Gastrocnemius medialis (tissue), 4 donors: ENCODE measurements at regions not wholly inside any gene's neighbourhood (a gene's known extent, or its start where the extent isn't known, plus 50 kb on each side); places are given as distances from the start of the nearest gene placed in this dataset.

ENCODE experiments used
- CTCF ChIP-seq, 5 experiments: fragments of 450-650 bp in 3 of 5; fragments of 200-600 bp in 2 of 5; sonication (generic) in 2 of 5; IDR thresholded peaks in 4 of 5; conservative IDR thresholded peaks in 1 of 5; 1 replicate in 4 of 5; 2 replicates in 1 of 5; pipeline ENCODE4 v1.5.1; 2016 to 2019; ENCODE audit warnings: antibody characterized with exemption in 5 of 5, mild to moderate bottlenecking in 3 of 5, moderate library complexity in 3 of 5
- POLR2A ChIP-seq, 2 donors: fragments of 450-650 bp; IDR thresholded peaks; one replicate each; pipeline ENCODE4 v1.6.1; 2017; ENCODE audit warnings: antibody characterized with exemption in 2 of 2, mild to moderate bottlenecking in 2 of 2, moderate library complexity in 2 of 2

GRCh38 chr6:65998544-65998943 lies 291.5 kb upstream of the EYS start:
- TF ChIP-seq CTCF (IDR thresholded peaks at IDR 0.05 in 4 of 5, conservative IDR thresholded peaks at IDR 0.05 in 1 of 5) (no peak), POLR2A (IDR thresholded peaks at IDR 0.05) (no peak)
